Heart right ventricle (tissue), 16 donors: ENCODE measurements at regions not wholly inside any gene's neighbourhood (a gene's known extent, or its start where the extent isn't known, plus 50 kb on each side); places are given as distances from the start of the nearest gene placed in this dataset.

Source experiments
- ATAC-seq, 8 donors: fragments of 200-7000 bp; cut with Tn5 transposase; one replicate each; pipeline ENCODE4 v1.9.1; 2020; ENCODE audit warnings: mild to moderate bottlenecking in 8 of 8, moderate library complexity in 8 of 8, moderate number of reproducible peaks in 1 of 8
- DNase-seq, 2 donors: peaks; one replicate each; pipeline ENCODE4 v3.0.0-alpha.2; 2020
- H3K27ac ChIP-seq, 10 donors: fragments of 200-600 bp; sonication (generic) in 2 of 10; one replicate each; pipeline versions ENCODE4 v1.5.0 to v1.8.0; 2020 to 2022; ENCODE audit warnings: mild to moderate bottlenecking in 3 of 10
- H3K27me3 ChIP-seq, 7 donors: fragments of 200-600 bp; one replicate each; pipeline ENCODE4 v1.8.0; 2021 to 2022; ENCODE audit warnings: mild to moderate bottlenecking in 2 of 7
- H3K36me3 ChIP-seq, 9 donors: fragments of 200-600 bp; sonication (generic) in 1 of 9; one replicate each; pipeline versions ENCODE4 v1.5.0 to v1.8.0; 2020 to 2022; ENCODE audit warnings: mild to moderate bottlenecking in 2 of 9
- H3K4me1 ChIP-seq, 9 donors: fragments of 200-600 bp; sonication (generic) in 1 of 9; one replicate each; pipeline versions ENCODE4 v1.5.0 to v1.8.0; 2020 to 2022; ENCODE audit warnings: mild to moderate bottlenecking in 4 of 9
- H3K4me3 ChIP-seq, 10 donors: fragments of 200-600 bp; sonication (generic) in 2 of 10; one replicate each; pipeline versions ENCODE4 v1.5.0 to v1.8.0; 2020 to 2022; ENCODE audit warnings: mild to moderate bottlenecking in 7 of 10, moderate library complexity in 2 of 10
- H3K9me3 ChIP-seq, 11 donors: fragments of 200-600 bp in 10 of 11; sonication (generic) in 2 of 11; one replicate each; pipeline versions ENCODE4 v1.5.0 to v1.8.0; 2013 to 2022; ENCODE audit warnings: mild to moderate bottlenecking in 2 of 11, control low read depth in 1 of 11, moderate library complexity in 1 of 11
- CTCF ChIP-seq, 9 donors: fragments of 200-600 bp; sonication (generic) in 2 of 9; IDR thresholded peaks; one replicate each; pipeline versions ENCODE4 v1.5.0 to v1.8.0; 2021 to 2022; ENCODE audit warnings: antibody characterized with exemption in 9 of 9, mild to moderate bottlenecking in 5 of 9, moderate library complexity in 1 of 9
- WGBS, 2 donors: extraction: QIAGEN DNeasy Blood & Tissue Kit; methylation state at CpG; one replicate each; pipeline ENCODE4 v1.1.7; 2013; ENCODE audit warnings: inconsistent platforms in 1 of 2; 5-methylcytosine and 5-hydroxymethylcytosine counted together
- intact Hi-C, 10 donors: fragments of 100-400 bp; cut with DNase I; formaldehyde crosslinking; loops; one replicate each; pipeline versions ENCODE4 v1.11.1 to v1.14.2; 2022
- donor health status: Arrhythmogenic right ventricular cardiomyopathy.
- donor health status: ischemic (EF 13 %, LVEDD 7.1; RV severe dilation, severe dysfunction).
- donor health status: healthy with polysubstance abuse.
- donor health status: DM: no; HTN: yes; CAD: no.
- donor health status: DM: no; HTN: no; CAD: no.
- donor health status: ischemic (EF 25% LVEDD 6.9; RV normal size, moderate dysfunction).
- donor health status: ischemic (EF 25% LVEDD 5.7; RV mildly dilated, moderate dysfunction).
- donor health status: healthy.
- donor health status: DM: yes; HTN: yes; CAD: no.
- donor health status: Ischemic cardiomyopathy.
- donor health status: ischemic (EF 35%, LVEDD 5.7; RV mildly dilated, moderate dysfunction).
- donor health status: nonischemic (EF 11% LVEDD 7.7; RV severe dilation, severe dysfunction).
- donor health status: DM: yes; HTN: yes; CAD: no.
- donor health status: PGD.
- donor health status: ischemic (EF 29% LVEDD 5.4; RV normal size, mild dysfunction).
- donor health status: nonischemic (EF 23%, LVEDD 6.1; RV moderate dilation, normal function).

GRCh38 chr10:9068003-9068402, 1013.5 kb downstream of the GATA3 start:
- Histone ChIP-seq H3K27ac (no peak overlapping the region), H3K4me3 (no peak overlapping the region), H3K4me1 (no peaks in the 10 kb centered on the region), H3K27me3 (no peaks in the 10 kb centered on the region), H3K9me3 (no peaks in the 10 kb centered on the region), H3K36me3 (no peaks in the 10 kb centered on the region)
- intact Hi-C loops = no loop called here
- TF ChIP-seq CTCF (IDR thresholded peaks at IDR 0.05) = no peak
- DNase-seq (no peak), ATAC-seq (no peak)

- no peaks in the 10 kb centered on the region for H3K27me3 ChIP-seq
- no peak for DNase-seq
- ATAC-seq = no peak
- no peaks in the 10 kb centered on the region for H3K36me3 ChIP-seq
- no peaks in the 10 kb centered on the region for H3K4me1 ChIP-seq
- H3K4me3 ChIP-seq = no peak overlapping the region
- H3K9me3 ChIP-seq = no peaks in the 10 kb centered on the region
- WGBS, 2 donors = 89 to 93% methylated on average over 4 of the region's 4 CpGs
- intact Hi-C loops = no loop called here
- no peak overlapping the region for H3K27ac ChIP-seq
- TF ChIP-seq CTCF (IDR thresholded peaks at IDR 0.05) = no peak
Measured at GRCh38 chr10:9069136-9069535, 1014.6 kb downstream of the GATA3 start.

- ATAC-seq (no peak), DNase-seq (no peak)
- Histone ChIP-seq H3K27ac (no peak overlapping the region), H3K4me3 (no peak overlapping the region), H3K4me1 (no peaks in the 10 kb centered on the region), H3K9me3 (peaks cover 0 to 4% (median 0%) of the 10 kb centered on the region in 11 donors), H3K27me3 (no peaks in the 10 kb centered on the region), H3K36me3 (no peaks in the 10 kb centered on the region)
- intact Hi-C loops = no loop called here
- no peak for TF ChIP-seq CTCF (IDR thresholded peaks at IDR 0.05)
- WGBS, 2 donors = 67 to 70% methylated on average over 1 of the region's 1 CpG
Measured at GRCh38 chr10:9075420-9075819, 1020.9 kb downstream of the GATA3 start.

- no peak for ATAC-seq
- 56 to 58% methylated on average over 2 of the region's 2 CpGs for WGBS, 2 donors
- Histone ChIP-seq H3K9me3 (peaks cover 0 to 4% (median 0%) of the 10 kb centered on the region in 11 donors), H3K36me3 (no peaks in the 10 kb centered on the region), H3K27me3 (no peaks in the 10 kb centered on the region), H3K4me1 (no peaks in the 10 kb centered on the region), H3K4me3 (no peak overlapping the region), H3K27ac (no peak overlapping the region)
- intact Hi-C loops = no loop called here
- no peak for TF ChIP-seq CTCF (IDR thresholded peaks at IDR 0.05)
- DNase-seq = no peak
Measured at GRCh38 chr10:9076066-9076465, 1021.6 kb downstream of the GATA3 start.

- Histone ChIP-seq H3K9me3 (peaks cover 0 to 5% (median 0%) of the 10 kb centered on the region in 11 donors), H3K4me1 (no peaks in the 10 kb centered on the region), H3K36me3 (no peaks in the 10 kb centered on the region), H3K27ac (no peak overlapping the region), H3K4me3 (no peak overlapping the region), H3K27me3 (peaks cover 0 to 2% (median 0%) of the 10 kb centered on the region in 7 donors)
- WGBS, 2 donors = 65 to 68% methylated on average over 2 of the region's 2 CpGs
- DNase-seq (no peak), ATAC-seq (no peak)
- intact Hi-C loops = no loop called here
- no peak for TF ChIP-seq CTCF (IDR thresholded peaks at IDR 0.05)
Measured at GRCh38 chr10:9081253-9081652, 1026.8 kb downstream of the GATA3 start.
